Left renal pelvis (tissue), 4 donors: ENCODE measurements at regions not wholly inside any gene's neighbourhood (a gene's known extent, or its start where the extent isn't known, plus 50 kb on each side); places are given as distances from the start of the nearest gene placed in this dataset.
"Not testable (repeated sequence)": the region's sequence is repeated elsewhere in the genome, so short reads cannot be mapped to it uniquely, and the experiment has no call there.

Experiments
- DNase-seq, 4 donors: peaks; one replicate each; pipeline ENCODE4 v3.0.0-alpha.2; 2013; ENCODE audit warnings: low read depth in 4 of 4, low spot score in 3 of 4

DNA sequence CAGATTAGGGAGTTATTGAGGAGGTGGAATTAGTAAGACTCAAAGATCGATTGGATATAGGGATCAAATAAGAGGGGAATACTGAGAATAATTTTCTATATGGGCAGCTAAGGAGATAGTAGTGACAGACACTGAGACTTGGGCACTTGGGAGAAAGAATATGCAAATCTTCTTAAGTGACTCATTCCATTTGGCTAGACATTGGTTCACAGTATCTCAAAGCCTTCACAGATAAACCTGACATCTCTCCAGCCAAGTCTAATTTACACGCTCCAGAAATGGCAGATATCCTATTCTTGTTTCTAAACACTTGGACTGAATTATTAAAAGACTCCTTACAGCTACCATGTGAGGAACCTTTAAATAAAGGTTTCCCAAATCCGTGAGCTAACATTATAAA, 104.6 kb upstream of the ADAMTS9 start:
- DNase-seq, result no peak

- DNase-seq, result no peak
These were observed 101.3 kb upstream of the ADAMTS9 start for GRCh38 chr3:64789111-64789510.

DNA sequence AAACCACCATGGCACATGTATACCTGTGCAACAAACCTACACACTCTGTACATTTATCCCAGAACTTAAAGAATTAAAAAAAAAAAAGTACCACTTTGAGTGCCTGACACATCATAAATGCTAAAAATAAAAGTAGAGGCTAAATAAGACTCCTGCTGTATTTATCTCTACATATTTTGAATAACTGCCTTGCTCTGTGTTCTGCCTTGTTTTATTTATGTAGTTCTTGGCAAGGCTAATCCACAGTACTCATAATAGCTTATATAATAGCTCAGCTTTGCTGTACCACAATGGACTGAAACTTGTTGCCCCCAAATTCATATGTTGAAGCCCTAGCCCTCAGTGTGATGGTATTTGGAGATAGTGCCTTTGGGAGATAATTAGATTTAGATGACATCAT, 95.4 kb upstream of the ADAMTS9 start:
- no peak for DNase-seq

DNA sequence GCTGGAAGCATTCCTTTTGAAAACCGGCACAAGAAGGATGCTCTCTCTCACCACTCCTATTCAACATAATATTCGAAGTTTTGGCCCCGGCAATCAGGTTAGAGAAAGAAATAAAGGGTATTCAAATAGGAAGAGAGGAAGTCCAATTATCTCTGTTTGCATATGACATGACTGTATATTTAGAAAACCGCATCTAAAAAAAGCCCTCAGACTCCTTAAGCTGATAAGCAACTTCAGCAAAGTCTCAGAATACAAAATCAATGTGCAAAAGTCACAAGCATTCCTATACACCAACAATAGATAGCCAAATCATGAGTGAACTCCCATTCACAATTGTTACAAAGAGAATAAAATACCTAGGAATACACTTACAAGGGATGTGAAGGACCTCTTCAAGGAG, 93.1 kb upstream of the ADAMTS9 start:
- not testable (repeated sequence) for DNase-seq

DNA sequence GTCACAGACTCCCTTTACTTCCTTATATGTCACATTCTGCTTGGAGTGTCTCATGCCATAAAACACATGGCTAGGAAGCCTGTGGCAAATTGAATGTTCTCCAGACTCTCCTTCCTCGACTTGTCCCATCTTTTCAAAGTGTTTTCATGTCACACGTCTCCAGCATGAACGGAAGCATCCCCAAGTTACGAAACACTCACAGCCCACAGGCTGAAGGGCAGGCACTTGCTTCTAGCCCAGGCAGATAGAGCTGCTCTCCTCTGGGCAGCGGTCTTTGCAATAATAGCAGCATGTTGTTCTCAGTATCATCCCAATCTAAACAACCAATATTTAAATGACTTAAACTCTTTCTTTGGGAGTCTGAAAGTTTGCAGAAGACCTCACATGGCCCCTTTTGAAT, 85.3 kb upstream of the ADAMTS9 start:
- DNase-seq, result no peak

GRCh38 chr3:64766440-64766839, 78.6 kb upstream of the ADAMTS9 start:
- DNase-seq, result no peak

DNA sequence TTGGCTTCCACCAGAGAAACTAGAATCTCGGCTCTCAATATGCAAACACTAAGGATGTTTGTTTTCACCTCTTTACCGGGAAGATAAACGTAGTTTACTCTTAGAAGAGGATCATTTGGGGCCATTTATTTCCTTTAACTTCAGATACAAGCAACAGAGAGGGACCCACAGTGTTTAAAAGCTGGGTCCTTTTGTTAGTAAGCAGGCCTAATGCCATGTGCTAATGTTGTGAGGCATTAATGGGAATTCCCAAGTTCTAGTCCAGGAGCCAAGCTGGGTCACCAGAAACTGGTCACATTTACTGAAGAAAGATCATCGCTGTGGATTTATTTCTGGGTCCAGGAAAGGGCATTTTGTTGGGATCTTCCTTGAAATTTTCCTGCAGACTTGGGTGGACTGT, 78.1 kb upstream of the ADAMTS9 start:
- no peak for DNase-seq

- no peak for DNase-seq
These were observed 76.7 kb upstream of the ADAMTS9 start for GRCh38 chr3:64764386-64764929.

- no peak for DNase-seq
These were observed 76.2 kb upstream of the ADAMTS9 start for GRCh38 chr3:64763980-64764379.

GRCh38 chr3:64761729-64762128, 73.9 kb upstream of the ADAMTS9 start:
- no peak for DNase-seq

GRCh38 chr3:64760258-64760657, 72.5 kb upstream of the ADAMTS9 start:
- DNase-seq, result no peak

- DNase-seq, result no peak
These were observed 72.0 kb upstream of the ADAMTS9 start for GRCh38 chr3:64759811-64760210.

DNA sequence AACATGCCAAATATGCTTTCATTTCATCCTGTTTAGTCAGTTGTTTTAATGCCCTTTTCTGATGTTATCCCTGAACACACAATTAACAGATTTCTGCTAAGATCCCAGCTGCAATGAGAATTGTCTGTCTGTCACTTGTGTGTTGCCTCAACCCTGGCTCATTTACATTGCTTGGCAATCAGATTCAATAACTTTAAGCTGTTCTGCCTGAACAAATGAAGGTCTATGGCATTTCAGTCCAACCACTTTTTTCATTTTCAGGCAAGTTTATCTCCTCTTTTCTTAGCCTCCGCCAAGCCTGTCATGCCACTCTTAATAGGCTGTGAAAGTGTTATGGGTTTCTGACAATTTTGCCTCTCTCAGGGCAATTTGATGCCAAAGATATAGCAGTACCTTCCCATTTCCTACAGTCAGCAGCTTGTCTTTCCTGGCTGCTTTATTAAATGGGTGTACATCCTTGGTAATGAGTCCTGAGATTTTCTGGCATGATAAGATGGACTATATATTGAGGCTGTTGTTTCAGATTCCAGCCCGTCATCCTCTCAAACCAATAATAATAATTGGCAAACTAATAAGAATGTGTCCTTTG, 68.7 kb upstream of the ADAMTS9 start:
- DNase-seq, result no peak

DNA sequence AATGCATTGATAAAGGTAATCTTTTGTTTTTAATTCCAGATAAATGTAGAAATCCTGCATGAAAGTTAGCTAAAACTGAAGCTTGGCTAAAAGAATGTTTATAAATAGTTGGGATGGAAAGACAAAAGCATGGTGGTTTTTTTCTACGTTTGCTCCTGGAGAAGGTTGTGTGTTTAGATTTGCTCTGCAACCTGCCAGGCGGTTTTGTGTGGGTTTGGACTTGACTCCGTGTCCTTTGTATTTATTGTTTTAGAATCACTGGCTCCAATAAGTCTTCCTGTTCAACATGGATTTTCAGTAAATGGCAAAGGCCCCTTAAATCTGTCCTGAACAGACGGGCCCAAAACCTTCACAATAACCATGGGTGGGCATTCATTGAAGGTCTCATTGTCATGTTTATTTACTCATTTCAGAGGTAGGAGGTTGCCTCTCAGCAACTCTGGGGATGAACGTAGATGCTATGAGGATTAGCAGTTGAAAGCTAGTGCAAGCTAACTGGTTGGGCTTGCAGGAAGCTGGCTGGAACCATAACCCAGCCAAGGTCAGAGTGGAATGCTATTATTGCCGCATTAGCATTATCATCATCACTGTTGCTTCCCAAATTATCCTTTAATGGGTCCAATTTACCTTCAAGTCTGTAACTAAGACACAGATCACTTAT, 60.6 kb upstream of the ADAMTS9 start:
- DNase-seq, result no peak

DNA sequence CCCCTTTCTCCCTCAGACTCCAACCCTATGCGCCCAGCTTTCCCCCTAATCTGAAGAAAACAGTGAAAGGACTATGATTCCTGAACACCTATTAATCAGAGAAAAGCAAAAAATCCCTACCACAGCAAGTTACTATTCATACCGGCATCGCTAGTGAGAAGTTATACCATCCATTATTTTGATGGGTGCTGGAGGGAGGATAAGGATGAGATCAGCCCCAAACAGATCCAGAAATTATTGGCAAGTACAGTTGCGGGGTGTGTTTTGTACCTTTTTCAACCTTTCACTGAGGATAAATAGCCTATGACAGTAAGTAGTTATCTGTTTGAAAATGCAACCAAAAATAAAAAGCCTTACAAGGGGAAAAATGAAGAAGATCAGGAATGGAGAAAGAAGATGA, 59.9 kb upstream of the ADAMTS9 start:
- DNase-seq, result no peak

DNA sequence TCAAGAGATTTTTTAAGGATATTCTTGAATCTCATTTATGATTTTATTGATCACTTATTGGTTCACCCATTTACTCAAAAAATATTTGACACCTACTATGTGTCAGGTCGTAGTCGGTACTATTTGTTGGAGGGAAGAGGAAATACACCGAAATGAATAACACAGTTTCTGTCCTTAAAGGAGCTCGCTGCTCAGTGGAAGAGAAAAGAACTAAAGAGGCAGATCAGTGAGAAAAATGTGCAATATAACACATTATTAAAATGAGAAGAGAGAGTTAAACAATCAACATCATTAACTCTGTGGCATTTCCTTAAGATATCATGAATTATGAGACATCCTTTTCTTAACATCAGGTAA, 56.1 kb upstream of the ADAMTS9 start:
- no peak for DNase-seq

GRCh38 chr3:64743156-64743886, 55.5 kb upstream of the ADAMTS9 start:
- no peak for DNase-seq

- no peak for DNase-seq
These were observed 53.5 kb upstream of the ADAMTS9 start for GRCh38 chr3:64741341-64741740.

DNA sequence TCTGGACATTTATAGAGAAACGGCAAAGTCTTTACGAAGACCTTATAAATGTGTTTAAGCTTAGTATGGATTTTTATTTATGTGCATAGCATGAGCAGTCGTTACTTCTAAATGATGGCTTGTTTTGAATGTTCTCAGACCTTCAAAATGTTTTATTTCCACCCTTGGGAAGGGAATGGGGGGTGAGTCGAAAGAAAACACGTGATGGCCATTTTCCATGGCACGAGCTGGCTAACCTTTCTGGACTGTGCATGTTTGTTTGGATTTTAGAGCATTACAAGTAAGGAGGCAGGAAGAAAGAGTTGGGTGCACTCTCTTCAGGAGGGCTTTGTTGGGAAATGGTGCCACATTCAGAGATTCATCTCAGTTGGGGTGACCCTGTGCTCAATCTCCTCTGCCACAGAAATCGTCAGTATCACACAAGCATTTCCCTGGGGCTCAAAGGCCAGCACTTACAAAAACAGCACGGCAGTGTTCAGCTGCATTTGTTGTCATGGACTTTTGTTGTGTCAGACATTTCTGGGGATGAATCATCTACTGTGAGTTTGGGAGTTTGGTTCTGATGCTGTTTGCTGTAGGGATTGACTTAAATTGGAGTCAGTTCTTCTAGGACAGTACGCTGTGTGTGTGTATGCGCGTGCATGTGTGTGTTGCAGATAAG, 52.3 kb upstream of the ADAMTS9 start:
- no peak for DNase-seq
